Retina (tissue), 1 donor: ENCODE measurements at regions not wholly inside any gene's neighbourhood (a gene's known extent, or its start where the extent isn't known, plus 50 kb on each side); places are given as distances from the start of the nearest gene placed in this dataset.
"Not testable (repeated sequence)": the region's sequence is repeated elsewhere in the genome, so short reads cannot be mapped to it uniquely, and the experiment has no call there.

ENCODE experiments used
- DNase-seq: peaks from one replicate; pipeline ENCODE4 v3.0.0-alpha.2; 2016

DNA sequence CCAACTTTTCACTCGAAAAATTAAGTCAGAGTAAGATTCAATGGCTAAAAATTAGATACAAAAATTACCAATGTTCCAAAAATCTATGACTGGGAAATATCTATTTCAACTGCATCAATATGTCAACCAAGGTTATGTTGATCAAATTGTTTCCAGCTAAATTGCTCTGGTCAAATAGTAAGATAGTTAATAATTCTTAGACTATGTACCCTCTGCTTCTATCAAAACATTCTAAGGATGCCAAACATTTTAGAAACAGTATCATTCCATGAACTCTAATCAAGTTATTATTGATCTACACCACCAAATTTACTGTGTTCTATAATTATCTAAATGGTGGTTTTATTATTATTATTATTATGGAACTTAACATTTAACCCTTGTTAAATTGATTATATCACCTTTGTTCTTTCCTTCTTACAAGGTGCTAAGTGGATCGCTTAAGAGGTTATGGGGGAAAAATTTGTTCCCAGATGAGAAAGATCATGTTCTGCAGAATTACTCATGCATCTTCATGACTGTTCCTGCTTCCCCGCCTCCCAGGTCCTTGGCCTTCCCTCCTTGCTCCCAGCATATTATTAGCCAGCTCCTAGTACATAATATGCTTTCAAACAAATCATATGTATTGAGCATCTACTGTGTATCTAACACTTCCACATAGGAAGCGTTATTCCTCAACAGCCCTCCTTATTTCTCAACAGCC, 240.5 kb upstream of the KRR1 start:
- no peak for DNase-seq

- no peak for DNase-seq
Measured at GRCh38 chr12:75750716-75751306, 239.4 kb upstream of the KRR1 start.

GRCh38 chr12:75748990-75749389, 237.6 kb upstream of the KRR1 start:
- not testable (repeated sequence) for DNase-seq

DNA sequence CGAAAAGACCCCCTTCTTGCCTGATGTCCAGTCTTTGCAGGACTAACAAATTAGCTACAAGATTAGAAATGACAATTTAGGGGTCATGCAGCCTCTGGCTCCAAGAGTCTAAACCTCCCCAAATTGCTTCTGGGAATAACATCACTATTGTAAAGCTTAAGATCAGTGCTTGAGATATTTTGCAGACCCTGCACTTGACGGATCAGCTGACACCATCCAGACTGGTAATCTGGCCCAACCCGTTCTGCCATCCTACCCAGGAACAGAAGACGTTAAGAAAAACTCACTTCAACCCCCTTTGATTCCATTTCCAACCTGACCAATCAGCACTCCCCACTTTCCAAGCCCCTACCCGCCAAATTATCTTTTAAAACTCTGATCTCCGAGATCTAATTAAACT, 236.7 kb upstream of the KRR1 start:
- DNase-seq = no peak

DNA sequence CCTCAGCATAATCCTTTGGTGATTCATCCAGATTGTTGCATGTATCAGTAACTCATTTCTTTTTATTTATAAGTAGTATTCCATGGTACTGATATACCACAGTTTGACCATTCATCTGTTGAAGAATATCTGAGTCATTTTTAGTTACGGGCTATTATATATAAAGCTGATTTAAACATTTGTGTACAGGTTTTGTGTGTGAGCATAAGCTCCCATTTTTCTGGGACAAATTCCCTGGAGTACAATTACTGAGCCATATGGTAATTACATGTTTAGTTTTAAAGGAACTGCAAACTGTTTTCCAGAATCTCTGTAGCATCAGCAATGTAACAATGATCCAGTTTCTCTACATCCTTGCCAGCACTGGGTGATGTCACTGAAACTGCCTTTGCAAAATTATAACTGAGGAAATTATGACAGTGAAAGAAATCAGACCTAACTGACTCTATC, 236.2 kb upstream of the KRR1 start:
- DNase-seq = no peak

- DNase-seq = no peak
Measured at GRCh38 chr12:75746621-75747020, 235.2 kb upstream of the KRR1 start.

DNA sequence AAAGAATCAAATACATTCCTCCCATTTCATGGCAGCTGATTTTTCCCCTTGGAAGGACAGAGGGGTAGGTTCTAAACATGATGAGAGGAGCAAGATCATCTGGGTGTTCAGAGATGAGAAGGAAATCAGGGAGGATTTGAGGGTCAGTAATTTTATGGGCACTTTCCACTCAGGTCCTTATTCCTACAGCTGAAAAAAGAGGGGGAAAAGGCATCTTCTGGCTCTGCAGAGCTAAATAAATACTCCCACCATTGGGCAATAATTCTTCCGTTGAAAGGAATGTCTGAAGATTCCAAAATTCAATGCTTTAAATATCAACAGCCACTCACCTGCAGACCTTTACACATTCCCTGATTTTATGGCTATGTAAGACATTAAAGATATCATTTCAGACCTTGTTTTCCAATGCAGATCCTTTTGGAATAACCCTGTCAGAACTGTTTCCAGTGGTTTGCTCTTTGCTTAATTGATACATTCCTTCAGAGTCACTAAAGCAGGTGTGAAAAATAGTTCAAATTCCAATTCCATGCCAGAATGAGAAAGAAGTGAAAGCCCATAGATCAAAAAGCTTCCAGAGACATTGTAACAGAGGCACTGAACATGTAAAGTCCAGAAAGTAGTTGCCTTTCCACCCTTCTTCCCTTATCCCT, 233.3 kb upstream of the KRR1 start:
- no peak for DNase-seq

DNA sequence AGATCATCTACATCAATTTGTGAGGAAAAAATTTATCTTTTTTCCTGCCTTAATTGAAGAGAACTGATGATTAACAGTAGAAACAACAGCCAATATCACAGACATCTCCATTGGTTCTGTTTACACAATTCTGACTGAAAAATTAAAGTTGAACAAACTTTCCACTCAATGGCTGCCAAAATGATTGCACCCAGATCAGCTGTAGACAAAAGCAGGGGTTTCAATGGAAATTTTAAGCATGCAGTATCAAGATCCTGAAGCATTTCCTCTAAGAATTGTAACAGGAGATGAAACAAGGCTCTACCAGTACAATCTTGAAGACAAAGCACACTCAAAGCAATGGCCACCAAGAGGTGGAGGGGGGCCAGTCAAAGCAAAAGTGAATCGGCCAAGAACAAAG, 231.6 kb upstream of the KRR1 start:
- no peak for DNase-seq

DNA sequence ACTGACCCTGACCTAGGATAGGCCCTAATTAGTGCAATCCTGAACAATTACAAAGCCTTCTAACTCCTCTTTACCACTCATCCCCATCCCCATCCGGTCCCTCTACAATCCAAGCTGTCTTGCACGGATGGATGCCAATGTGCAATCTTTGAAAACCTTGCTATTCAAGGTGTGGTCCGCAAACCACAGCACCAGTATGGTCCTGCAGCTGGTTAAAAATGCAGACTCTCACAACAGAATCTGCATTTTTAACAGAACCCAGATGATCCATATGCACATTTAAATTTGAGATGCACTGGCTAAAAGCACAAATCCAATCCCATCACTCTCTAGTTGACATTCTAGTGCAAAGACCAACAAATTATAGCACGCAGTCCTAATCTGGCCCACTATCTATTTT, 230.6 kb upstream of the KRR1 start:
- DNase-seq = no peak

GRCh38 chr12:75739912-75740311, 228.5 kb upstream of the KRR1 start:
- no peak for DNase-seq

GRCh38 chr12:75739098-75739497, 227.7 kb upstream of the KRR1 start:
- not testable (repeated sequence) for DNase-seq

DNA sequence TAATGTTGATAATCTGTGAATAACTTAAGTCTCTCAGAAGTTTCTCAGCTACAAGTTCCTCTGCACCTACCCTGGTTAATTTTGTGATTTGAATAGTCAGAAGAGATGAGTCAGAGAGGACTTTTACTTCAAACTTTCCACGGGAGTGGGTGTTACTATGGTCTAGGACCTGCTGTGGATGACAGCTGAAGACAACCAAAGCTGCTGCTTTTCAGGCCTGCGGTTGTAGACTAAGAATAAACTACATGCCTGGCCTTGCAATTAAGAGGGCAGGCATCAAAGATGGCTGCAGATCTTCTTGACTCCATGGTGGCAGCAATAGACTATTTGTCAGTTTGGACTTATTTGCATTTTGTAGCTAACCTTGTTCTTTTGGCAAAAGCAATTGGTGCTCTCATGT, 227.1 kb upstream of the KRR1 start:
- DNase-seq = no peak

DNA sequence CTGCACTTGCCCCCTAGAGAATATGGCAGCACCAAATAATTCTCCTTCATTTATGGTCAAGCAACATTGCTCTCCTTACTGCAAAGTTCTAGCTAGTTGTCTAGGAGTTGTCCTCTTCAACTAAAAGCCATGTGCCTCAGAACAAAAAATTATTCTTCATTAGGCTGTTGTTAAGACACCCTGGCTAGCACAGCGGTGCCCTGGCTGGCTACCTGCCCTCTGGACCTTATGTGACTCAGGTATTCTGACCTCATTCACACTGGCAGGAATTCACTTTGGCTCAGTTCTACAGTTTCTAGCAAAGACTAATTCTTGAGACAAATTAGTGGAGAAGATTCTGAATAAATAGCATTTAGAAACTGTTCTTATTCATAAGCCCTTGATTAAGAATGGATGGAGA, 224.4 kb upstream of the KRR1 start:
- no peak for DNase-seq

GRCh38 chr12:75728826-75729225, 217.4 kb upstream of the KRR1 start:
- no peak for DNase-seq

DNA sequence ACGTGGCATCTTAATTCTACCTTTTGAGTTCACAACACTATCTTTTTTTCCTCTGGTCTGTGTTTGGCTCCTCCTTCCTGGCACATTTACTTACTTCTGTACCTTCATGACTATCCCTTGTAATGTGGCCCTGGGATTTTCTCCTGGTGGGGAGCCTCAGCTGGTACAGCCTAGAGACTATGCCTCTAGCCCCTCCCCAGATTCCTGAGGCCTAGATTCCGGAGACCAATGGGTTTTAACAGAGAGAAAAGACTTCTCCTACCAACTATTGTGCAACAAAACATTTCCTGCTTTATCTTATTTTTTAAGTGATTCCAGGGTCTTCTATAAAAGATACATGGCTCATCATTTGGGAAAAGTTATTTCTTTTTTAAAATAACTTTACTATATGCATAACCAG, 216.2 kb upstream of the KRR1 start:
- no peak for DNase-seq

DNA sequence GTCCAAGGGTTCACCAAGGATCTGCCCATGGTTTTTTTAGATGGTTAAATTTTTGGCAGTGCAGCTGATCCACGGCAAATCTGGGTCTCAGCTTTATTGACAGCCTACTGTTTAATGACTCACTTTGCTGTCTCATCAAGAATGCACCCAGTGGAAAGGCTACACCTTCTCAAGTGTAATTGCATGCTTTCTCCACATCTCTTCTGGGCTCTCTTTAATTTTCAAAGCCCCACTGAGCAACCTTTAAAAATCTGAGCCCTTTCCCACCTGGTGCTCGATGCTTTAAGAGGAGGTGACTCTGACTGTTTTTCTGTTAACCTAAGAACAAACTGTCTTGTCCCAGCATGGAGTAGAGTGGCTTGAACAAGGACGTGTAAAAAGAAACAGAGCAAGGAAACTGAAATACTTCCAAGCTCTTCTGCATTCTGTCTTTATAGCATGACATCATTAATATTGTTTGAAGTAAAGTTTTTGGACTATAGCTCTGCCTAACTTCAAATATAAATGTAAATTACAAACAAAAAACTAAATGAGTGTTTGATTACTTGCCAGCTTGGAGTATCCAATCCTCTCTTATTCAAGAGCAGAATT, 214.2 kb upstream of the KRR1 start:
- DNase-seq = peak; percentile 38

DNA sequence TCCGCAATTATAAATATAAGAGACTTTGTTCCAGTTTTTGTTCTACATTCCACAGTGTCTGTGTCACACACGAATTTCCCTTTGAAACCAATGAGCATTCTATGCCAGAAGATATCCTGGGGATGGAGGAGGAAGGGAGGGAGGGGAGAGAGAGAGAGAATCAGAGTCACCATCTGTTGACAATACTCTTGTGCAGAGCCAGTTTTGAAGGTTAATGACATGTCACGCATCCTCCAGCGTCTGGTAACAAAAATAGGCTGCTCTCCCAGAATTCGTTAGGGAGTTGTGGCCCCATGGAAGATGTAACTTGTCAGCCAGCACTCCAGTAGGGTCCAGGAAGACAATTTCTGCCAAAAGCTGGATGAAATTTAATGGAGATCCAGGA, 213.5 kb upstream of the KRR1 start:
- DNase-seq = no peak

GRCh38 chr12:75724307-75724927, 213.0 kb upstream of the KRR1 start:
- no peak for DNase-seq

DNA sequence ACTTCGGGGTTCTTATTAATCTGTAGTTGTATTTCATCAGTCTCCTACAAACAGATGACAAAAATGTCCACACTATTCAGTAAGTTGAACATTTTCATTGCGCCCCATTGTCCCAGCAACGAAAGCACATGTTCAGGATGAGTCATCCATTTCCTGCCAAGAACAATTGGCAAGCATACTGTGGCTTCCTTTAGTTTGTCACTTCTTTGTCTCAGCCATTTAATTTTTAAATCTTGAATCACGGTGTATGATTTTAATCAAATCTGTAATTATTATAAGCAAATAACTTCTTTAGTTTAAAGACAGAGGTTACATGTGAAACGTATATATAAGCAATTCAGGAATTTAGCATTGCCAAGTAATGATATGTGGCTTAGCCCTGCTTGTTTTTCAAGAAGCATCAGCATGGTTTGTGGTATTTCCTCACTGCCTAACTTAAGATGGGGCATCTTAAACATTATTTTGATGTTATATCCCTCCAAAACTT, 211.3 kb upstream of the KRR1 start:
- no peak for DNase-seq

- DNase-seq = no peak
Measured at GRCh38 chr12:75721796-75722195, 210.4 kb upstream of the KRR1 start.

DNA sequence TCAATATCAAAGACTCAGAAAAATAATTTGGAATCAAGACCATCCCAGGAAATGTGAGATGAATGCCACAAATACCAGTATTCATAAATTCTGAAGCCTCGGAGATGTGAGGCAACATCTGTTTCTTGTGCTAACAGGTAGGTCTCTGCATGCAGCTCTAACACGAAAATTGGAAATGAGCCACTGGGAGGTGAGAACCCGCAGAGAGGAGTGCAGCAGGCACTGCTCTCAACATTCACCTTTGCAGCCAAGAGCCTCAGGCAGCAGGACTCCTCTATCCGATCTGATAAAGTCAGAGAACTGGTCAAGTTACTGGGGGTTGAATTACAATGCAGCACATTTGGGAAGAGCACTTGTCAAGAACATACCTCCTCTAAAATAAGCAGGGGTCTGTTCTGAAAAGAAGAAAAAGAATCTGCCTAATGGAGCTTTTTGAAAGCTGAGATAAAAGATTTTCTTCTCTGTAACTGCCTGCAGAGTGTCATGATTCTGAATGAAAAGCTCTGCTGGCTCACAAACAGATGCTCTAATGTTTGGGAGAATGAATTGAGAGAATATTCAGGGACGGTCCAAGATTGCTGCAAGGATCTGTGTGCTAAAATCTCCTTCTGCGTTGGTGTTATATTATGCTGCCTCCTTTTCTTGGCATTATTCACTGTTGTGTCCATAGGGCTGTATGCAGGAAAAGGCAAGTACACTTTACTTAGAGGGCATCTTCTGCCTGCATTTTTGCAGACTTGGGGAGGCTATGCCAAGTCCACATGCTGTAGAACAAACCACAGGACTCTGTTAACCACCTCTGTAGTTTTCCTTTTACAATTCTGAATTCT, 209.6 kb upstream of the KRR1 start:
- DNase-seq = no peak

DNA sequence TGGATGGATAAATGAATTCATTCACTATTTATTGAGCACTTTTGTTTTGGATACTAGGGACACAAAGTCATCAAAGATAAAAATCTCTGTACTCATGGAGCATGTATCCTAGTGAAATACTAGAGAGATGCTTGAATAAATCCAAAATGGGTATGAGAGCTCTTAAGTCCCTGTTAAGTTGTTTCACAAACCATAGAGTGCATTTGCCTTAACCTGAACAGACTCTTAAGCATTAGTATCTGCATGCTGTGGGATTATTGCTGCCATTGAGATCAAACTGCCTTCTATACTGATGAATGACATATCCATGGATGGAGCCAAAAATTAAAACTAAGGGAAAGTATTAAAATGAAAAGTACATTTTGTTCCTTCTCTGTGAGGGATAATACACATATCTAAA, 206.5 kb upstream of the KRR1 start:
- no peak for DNase-seq
